GM21367 (cell line): ENCODE measurements at regions not wholly inside any gene's neighbourhood (a gene's known extent, or its start where the extent isn't known, plus 50 kb on each side); places are given as distances from the start of the nearest gene placed in this dataset.
"Not testable (repeated sequence)": the region's sequence is repeated elsewhere in the genome, so short reads cannot be mapped to it uniquely, and the experiment has no call there.

ENCODE experiments used
- ATAC-seq: cut with Tn5 transposase; IDR thresholded peaks from one replicate; pipeline ENCODE4 v1.9.1; 2021; ENCODE audit not compliant: unreplicated experiment

GRCh38 chr13:26896986-26897668, 136.5 kb upstream of the GPR12 start:
- ATAC-seq = no peak

- no peak for ATAC-seq
These were observed 135.4 kb upstream of the GPR12 start for GRCh38 chr13:26895808-26896466.

DNA sequence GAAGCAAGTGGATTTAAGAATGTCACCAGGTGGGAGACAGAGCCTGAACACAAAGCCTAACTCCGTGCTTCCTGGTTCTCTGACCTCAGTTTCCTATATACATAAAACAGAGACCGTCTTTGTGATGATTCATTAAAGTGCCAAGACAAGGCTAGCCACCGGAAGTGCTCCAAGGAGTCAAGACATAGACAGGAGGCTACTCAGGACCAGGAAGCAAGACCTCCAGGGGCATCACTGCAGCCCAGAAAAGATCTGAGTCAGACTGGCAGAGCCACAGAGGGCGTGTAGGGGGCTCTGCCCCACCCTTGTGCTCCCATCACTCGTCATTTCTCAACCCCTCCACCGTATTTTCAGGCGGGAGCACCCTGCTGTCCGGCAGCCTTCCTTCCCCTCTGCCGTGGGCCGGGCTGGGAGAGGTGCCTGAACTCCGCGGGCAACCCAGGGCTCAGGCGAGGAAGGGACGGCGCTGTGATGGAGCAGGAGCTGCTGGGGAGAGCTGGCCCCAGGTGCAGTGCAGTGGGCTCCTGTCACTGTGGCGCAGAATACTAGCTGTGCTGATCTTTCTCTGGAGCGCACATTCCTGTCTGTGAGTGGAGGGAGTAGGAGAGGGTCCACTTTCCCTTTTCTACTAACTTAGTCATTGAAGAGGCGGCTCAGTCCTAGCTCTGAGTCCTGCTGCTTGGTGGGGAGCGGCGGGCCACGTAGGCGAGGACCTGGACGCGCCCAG, 134.7 kb upstream of the GPR12 start:
- ATAC-seq = no peak

- ATAC-seq = no peak
These were observed 128.0 kb upstream of the GPR12 start for GRCh38 chr13:26888632-26889031.

GRCh38 chr13:26887594-26887993, 127.0 kb upstream of the GPR12 start:
- ATAC-seq = no peak

- no peak for ATAC-seq
These were observed 123.1 kb upstream of the GPR12 start for GRCh38 chr13:26883613-26884257.

DNA sequence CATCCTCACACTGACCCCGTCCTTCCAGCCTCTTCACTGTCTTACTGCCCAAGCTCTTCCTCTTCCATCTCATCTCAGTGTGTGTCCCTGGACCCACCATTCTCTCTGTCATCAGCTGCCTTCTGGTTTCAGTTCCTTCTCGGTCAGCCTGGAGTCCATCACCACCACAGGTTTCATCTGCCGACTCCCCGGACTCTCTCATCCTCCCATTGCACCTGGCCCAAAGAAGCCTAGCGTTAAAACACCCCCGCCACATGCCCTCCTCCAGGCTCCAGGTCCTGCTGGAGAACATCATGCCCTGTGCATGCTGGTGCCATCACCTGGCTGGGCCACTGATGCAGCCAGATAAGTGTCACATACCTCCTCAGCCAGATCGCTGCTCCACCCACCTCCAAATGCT, 122.1 kb upstream of the GPR12 start:
- ATAC-seq = no peak

DNA sequence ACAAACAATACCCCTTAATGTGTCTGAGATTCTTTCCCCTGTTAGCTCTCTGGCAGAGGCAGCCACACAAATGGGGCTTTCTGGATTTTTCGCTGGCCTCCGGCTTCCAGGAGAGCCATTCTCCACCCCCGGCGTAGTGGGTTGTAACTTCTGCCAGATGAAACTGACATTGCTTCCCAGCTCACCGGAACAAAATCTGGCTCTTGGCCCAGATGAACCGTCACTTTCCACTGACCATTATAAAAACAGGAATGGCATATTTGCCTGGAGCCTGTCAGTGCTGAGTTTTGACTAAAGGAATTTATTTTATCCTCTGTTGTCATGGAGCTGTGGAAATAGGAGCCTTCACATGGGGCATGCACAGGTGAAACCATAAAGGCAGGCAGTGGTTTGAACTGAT, 120.6 kb upstream of the GPR12 start:
- ATAC-seq = no peak

DNA sequence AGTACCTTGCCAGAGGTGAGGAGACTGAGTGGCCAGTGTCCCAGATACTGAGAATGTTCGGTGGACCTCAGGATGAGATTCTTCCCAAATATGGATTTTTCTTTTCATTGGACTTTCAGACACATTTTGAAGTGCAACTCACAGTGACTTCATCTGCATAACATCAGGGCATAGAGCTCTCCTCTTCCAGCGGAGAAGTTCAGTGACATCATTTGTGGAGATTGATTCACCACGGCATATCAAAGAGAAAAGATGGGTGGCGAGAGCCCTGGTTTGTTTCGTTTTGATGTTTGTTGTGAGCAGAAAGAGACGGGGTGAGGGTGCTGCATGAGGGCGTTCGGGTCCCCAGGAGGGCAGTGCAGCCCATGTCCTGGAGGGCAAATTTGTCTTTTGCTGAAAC, 120.1 kb upstream of the GPR12 start:
- no peak for ATAC-seq

DNA sequence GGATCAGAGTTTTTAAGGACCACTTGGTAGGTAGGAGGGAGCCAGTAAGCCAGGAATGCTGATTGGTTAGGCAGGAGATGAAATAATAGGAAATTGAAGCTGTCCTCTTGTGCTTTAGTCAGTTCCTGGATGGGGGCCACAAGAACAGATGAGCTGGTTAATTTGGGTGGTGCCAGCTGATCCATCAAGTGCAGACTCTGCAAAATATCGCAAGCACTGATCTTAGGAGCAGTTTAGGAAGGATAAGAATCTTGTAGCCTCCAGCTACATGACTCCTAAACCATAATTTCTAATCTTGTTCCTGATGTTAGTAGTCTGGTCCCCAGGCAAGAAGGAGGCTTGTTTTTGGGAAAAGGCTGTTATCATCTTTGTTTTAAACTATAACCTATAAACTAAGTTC, 117.9 kb upstream of the GPR12 start:
- ATAC-seq = no peak

DNA sequence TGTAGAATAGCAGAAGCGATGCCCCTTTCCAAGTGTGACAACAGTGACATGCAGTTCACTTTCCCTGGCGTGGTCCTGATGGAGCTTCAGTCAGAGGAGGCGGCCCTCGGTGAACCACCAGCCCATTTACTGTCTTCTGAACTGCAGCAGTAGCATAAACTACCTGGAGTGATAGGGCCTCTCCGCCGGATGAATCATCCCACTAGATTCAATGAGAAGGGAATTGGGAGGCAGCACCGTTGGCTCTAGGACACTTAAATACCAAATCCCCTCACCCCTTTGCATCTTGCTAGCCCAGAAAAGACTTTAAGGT, 112.8 kb upstream of the GPR12 start:
- ATAC-seq = no peak

GRCh38 chr13:26872525-26873385, 112.2 kb upstream of the GPR12 start:
- no peak for ATAC-seq

DNA sequence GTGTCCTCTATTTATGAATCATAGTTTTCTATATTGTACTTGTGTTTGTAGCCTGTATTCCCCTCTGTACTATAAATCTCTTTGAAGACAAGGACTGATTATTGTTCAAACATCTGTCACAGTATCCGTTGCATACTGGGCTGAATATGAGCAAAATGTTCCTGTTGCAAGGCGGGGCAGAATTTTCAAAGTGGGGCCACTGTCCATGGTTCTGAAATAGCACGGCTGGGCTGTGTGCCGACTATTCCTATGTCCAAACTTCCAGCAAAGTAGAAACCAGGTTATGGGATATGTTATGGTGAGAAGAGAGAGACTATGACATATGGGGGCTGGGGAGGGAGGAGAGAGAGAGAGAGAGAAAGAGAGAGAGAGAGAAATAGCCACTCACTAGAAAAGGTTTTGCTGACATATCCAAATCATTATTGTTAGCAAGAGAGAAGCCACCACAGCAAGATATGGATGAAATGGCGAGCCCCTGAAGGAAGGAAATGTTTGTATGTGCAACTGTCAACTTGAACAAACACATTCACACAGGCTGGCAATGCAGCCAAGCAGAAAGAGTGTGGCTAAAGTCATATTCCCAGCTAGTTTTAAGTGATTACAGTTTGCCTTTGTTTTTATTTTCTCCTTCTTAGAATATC, 107.0 kb upstream of the GPR12 start:
- ATAC-seq = no peak

GRCh38 chr13:26864576-26864975, 104.0 kb upstream of the GPR12 start:
- ATAC-seq = no peak

- no peak for ATAC-seq
These were observed 101.4 kb upstream of the GPR12 start for GRCh38 chr13:26861941-26862340.

- no peak for ATAC-seq
These were observed 95.3 kb upstream of the GPR12 start for GRCh38 chr13:26855921-26856320.

- no peak for ATAC-seq
These were observed 94.5 kb upstream of the GPR12 start for GRCh38 chr13:26855071-26855470.

- ATAC-seq = no peak
These were observed 92.7 kb upstream of the GPR12 start for GRCh38 chr13:26853323-26853722.

- ATAC-seq = no peak
These were observed 86.7 kb upstream of the GPR12 start for GRCh38 chr13:26847281-26847680.

DNA sequence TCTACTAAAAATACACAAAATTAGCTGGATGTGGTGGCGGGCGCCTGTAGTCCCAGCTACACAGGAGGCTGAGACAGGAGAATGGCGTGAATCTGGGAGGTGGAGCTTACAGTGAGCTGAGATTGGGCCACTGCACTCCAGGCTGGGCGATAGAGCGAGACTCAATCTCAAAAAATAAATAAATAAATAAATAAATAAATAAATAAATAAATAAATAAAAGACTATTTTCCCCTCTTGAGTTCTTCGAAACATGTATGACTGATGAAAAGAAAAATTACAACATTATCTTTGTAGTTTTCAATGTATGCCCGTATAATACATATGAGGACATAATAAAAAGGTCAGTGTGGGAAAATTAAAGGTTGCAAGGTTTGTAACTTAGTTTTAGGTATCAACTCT, 84.5 kb upstream of the GPR12 start:
- ATAC-seq = not testable (repeated sequence)

DNA sequence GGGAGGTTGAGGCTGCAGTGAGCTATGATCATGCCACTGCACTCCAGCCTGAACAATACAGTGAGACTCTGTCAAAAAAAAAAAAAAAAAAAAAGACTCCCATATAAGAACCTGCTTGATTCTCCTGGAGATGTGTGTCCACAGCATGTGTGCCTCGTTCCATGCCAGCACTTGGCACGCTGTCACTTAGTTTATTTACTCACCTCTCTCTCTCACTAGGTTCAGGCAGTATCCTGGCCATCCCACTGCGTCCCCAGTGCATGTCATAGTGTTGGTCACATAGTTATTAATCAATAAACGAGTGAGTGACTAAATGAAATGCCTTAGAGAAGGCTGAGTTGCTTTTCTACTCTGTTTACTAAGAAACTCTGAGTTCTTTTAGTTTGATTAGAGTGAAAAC, 79.1 kb upstream of the GPR12 start:
- no peak for ATAC-seq
